OCI-LY7 (cell line): ENCODE measurements at regions not wholly inside any gene's neighbourhood (a gene's known extent, or its start where the extent isn't known, plus 50 kb on each side); places are given as distances from the start of the nearest gene placed in this dataset.

Experiments used
- EZH2phosphoT487 ChIP-seq: fragments of 200-600 bp; sonication (generic); IDR thresholded peaks from 2 replicates; pipeline ENCODE4 v1.6.1; 2018; ENCODE audit warnings: low read depth, borderline replicate concordance, mild to moderate bottlenecking, mixed run types, antibody characterized with exemption, low read length, moderate library complexity, mixed read lengths
- TF ChIP-seq, protein P1 (sequence below): fragments of 200-600 bp; sonication (generic); conservative IDR thresholded peaks from 2 replicates; pipeline ENCODE4 v1.5.1; 2014; ENCODE audit warnings: mild to moderate bottlenecking, antibody characterized with exemption, low read length, moderate library complexity, mixed read lengths

DNA sequence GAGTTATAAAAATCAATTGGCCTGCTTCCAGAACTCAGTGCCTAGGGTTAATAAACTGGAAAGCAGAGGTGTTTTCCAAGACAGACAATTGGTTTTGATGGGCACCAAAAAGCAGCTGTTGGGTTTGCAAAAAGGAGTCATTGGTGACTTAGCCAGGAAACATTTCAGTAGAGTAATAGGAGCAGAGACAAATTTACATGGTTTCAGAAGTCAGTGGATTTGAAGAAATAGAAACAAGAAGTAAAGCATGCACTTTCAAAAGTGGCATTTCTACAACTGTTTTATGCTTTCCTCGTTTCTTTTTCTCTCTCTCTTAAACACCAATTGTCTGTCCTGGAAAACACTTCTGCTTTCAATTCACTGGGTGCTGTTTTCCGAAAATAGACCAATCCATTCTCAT lies 87.8 kb downstream of the GLUL start:
- TF ChIP-seq, protein P1, sequence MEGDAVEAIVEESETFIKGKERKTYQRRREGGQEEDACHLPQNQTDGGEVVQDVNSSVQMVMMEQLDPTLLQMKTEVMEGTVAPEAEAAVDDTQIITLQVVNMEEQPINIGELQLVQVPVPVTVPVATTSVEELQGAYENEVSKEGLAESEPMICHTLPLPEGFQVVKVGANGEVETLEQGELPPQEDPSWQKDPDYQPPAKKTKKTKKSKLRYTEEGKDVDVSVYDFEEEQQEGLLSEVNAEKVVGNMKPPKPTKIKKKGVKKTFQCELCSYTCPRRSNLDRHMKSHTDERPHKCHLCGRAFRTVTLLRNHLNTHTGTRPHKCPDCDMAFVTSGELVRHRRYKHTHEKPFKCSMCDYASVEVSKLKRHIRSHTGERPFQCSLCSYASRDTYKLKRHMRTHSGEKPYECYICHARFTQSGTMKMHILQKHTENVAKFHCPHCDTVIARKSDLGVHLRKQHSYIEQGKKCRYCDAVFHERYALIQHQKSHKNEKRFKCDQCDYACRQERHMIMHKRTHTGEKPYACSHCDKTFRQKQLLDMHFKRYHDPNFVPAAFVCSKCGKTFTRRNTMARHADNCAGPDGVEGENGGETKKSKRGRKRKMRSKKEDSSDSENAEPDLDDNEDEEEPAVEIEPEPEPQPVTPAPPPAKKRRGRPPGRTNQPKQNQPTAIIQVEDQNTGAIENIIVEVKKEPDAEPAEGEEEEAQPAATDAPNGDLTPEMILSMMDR, result no peak
- TF ChIP-seq EZH2phosphoT487, result no peak
